ENCODE measurements at regions not wholly inside any gene's neighbourhood (a gene's known extent, or its start where the extent isn't known, plus 50 kb on each side); places are given as distances from the start of the nearest gene placed in this dataset.
A peak's percentile ranks its signal among the peaks of the same experiment; 100 is the strongest.

- H3K4me3 ChIP-seq (ENCODE audit: low read length) = no peak overlapping the region
- TF ChIP-seq CTCF (conservative IDR thresholded peaks at IDR 0.05; ENCODE audit: low read length) = no peak
Measured at GRCh38 chr1:222953585-222953984, 138.7 kb downstream of the DISP1 start.

GRCh38 chr1:222955964-222956363 lies 141.1 kb downstream of the DISP1 start:
- no peak overlapping the region for H3K4me3 ChIP-seq (ENCODE audit: low read length)
- DNase-seq (ENCODE audit: low read depth) = peak; percentile 5
- no peak for TF ChIP-seq CTCF (conservative IDR thresholded peaks at IDR 0.05; ENCODE audit: low read length)

More at GRCh38 chr1:222953585-222953984, 138.7 kb downstream of the DISP1 start:
- DNase-seq (ENCODE audit: low read depth) = no peak

GRCh38 chr1:222956601-222957000 lies 141.8 kb downstream of the DISP1 start:
- H3K4me3 ChIP-seq (ENCODE audit: low read length) = no peak overlapping the region
- no peak for TF ChIP-seq CTCF (conservative IDR thresholded peaks at IDR 0.05; ENCODE audit: low read length)
- DNase-seq (ENCODE audit: low read depth) = no peak

- H3K4me3 ChIP-seq (ENCODE audit: low read length) = no peak overlapping the region
- DNase-seq (ENCODE audit: low read depth) = no peak
- TF ChIP-seq CTCF (conservative IDR thresholded peaks at IDR 0.05; ENCODE audit: low read length) = no peak
Measured at GRCh38 chr1:222967466-222968240, 152.8 kb downstream of the DISP1 start.

GRCh38 chr1:222970040-222970439 lies 155.2 kb downstream of the DISP1 start:
- H3K4me3 ChIP-seq (ENCODE audit: low read length) = no peak overlapping the region
- no peak for DNase-seq (ENCODE audit: low read depth)
- no peak for TF ChIP-seq CTCF (conservative IDR thresholded peaks at IDR 0.05; ENCODE audit: low read length)

GRCh38 chr1:222970711-222971110 lies 155.9 kb downstream of the DISP1 start:
- no peak for TF ChIP-seq CTCF (conservative IDR thresholded peaks at IDR 0.05; ENCODE audit: low read length)
- no peak for DNase-seq (ENCODE audit: low read depth)
- H3K4me3 ChIP-seq (ENCODE audit: low read length) = no peak overlapping the region

- no peak overlapping the region for H3K4me3 ChIP-seq (ENCODE audit: low read length)
- no peak for DNase-seq (ENCODE audit: low read depth)
- TF ChIP-seq CTCF (conservative IDR thresholded peaks at IDR 0.05; ENCODE audit: low read length) = no peak
Measured at GRCh38 chr1:222971146-222971545, 156.3 kb downstream of the DISP1 start.
